C4-2B (cell line): ENCODE measurements at regions not wholly inside any gene's neighbourhood (a gene's known extent, or its start where the extent isn't known, plus 50 kb on each side); places are given as distances from the start of the nearest gene placed in this dataset.

Experiments used
- ZFX ChIP-seq: fragments of 450-650 bp; IDR thresholded peaks from 2 replicates; pipeline ENCODE4 v1.6.1; 2017
- TF ChIP-seq, protein P1 (sequence below): fragments of 450-650 bp; conservative IDR thresholded peaks from 2 replicates; pipeline ENCODE4 v1.5.1; 2017; ENCODE audit warnings: mild to moderate bottlenecking

- TF ChIP-seq, protein P1, sequence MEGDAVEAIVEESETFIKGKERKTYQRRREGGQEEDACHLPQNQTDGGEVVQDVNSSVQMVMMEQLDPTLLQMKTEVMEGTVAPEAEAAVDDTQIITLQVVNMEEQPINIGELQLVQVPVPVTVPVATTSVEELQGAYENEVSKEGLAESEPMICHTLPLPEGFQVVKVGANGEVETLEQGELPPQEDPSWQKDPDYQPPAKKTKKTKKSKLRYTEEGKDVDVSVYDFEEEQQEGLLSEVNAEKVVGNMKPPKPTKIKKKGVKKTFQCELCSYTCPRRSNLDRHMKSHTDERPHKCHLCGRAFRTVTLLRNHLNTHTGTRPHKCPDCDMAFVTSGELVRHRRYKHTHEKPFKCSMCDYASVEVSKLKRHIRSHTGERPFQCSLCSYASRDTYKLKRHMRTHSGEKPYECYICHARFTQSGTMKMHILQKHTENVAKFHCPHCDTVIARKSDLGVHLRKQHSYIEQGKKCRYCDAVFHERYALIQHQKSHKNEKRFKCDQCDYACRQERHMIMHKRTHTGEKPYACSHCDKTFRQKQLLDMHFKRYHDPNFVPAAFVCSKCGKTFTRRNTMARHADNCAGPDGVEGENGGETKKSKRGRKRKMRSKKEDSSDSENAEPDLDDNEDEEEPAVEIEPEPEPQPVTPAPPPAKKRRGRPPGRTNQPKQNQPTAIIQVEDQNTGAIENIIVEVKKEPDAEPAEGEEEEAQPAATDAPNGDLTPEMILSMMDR = no peak
- no peak for TF ChIP-seq ZFX
Observed at GRCh38 chr15:58294681-58295254, 137.0 kb upstream of the LIPC start.
